Esophagus muscularis mucosa (tissue), 4 donors: ENCODE measurements at regions not wholly inside any gene's neighbourhood (a gene's known extent, or its start where the extent isn't known, plus 50 kb on each side); places are given as distances from the start of the nearest gene placed in this dataset.

Experiments
- DNase-seq: peaks from one replicate; pipeline ENCODE4 v3.0.0-alpha.2; 2017; ENCODE audit errors: extremely low spot score
- H3K27ac ChIP-seq, 4 donors: fragments of 200-600 bp; sonication (generic); replicated peaks in 1 of 4; 1 replicate in 3 of 4; 2 replicates in 1 of 4; pipeline ENCODE4 v1.5.1; 2016 to 2019; ENCODE audit warnings: mild to moderate bottlenecking in 1 of 4
- H3K27me3 ChIP-seq, 4 donors: fragments of 200-600 bp; sonication (generic); one replicate each; pipeline versions ENCODE4 v1.5.1 to v1.6.0; 2016 to 2019
- H3K36me3 ChIP-seq, 4 donors: fragments of 200-600 bp; sonication (generic); one replicate each; pipeline ENCODE4 v1.5.1; 2016 to 2019
- H3K4me1 ChIP-seq, 4 donors: fragments of 200-600 bp; sonication (generic); one replicate each; pipeline ENCODE4 v1.5.1; 2016 to 2019
- H3K4me3 ChIP-seq, 4 donors: fragments of 200-600 bp; sonication (generic); 1 replicate in 2 of 4; 2 replicates in 2 of 4; pipeline ENCODE4 v1.5.1; 2016 to 2019; ENCODE audit warnings: mild to moderate bottlenecking in 4 of 4, moderate library complexity in 1 of 4
- H3K9me3 ChIP-seq, 4 donors: fragments of 200-600 bp; sonication (generic); 1 replicate in 3 of 4; 2 replicates in 1 of 4; pipeline ENCODE4 v1.5.1; 2016 to 2019
- CTCF ChIP-seq, 3 experiments: fragments of 200-600 bp in 2 of 3; fragments of 450-650 bp in 1 of 3; sonication (generic) in 2 of 3; IDR thresholded peaks; one replicate each; pipeline ENCODE4 v1.5.1; 2017 to 2019; ENCODE audit warnings: antibody characterized with exemption in 3 of 3, mild to moderate bottlenecking in 2 of 3, moderate library complexity in 1 of 3
- EP300 ChIP-seq: sonication (generic); formaldehyde crosslinking; IDR thresholded peaks from one replicate; pipeline ENCODE4 v1.6.1; 2017; ENCODE audit warnings: antibody characterized with exemption
- POLR2A ChIP-seq: fragments of 450-650 bp; IDR thresholded peaks from one replicate; pipeline ENCODE4 v1.6.1; 2017; ENCODE audit warnings: antibody characterized with exemption, moderate library complexity, mild to moderate bottlenecking, low read depth
- POLR2AphosphoS5 ChIP-seq, 2 donors: sonication (generic); formaldehyde crosslinking; IDR thresholded peaks; one replicate each; pipeline ENCODE4 v1.6.1; 2017; ENCODE audit warnings: antibody characterized with exemption in 2 of 2
- WGBS: methylation state at CpG from one replicate; pipeline ENCODE4 v1.1.5; 2018; 5-methylcytosine and 5-hydroxymethylcytosine counted together
- intact Hi-C: fragments of 100-400 bp; cut with DNase I; formaldehyde crosslinking; loops from one replicate; pipeline ENCODE4 v1.15.1; 2023

- TF ChIP-seq CTCF (IDR thresholded peaks at IDR 0.05) (no peak), EP300 (no peak), POLR2AphosphoS5 (IDR thresholded peaks at IDR 0.05) (no peak)
- intact Hi-C loops: no loop called here
- Histone ChIP-seq H3K4me1 (no peaks in the 10 kb centered on the region), H3K4me3 (no peak overlapping the region), H3K36me3 (no peaks in the 10 kb centered on the region), H3K27me3 (no peaks in the 10 kb centered on the region), H3K27ac (no peak overlapping the region), H3K9me3 (no peaks in the 10 kb centered on the region)
- DNase-seq: no peak
- WGBS: 76% methylated on average over 2 of the region's 2 CpGs
These were observed 101.0 kb upstream of the FLRT2 start for GRCh38 chr14:85428926-85429325.

- Histone ChIP-seq H3K9me3 (no peaks in the 10 kb centered on the region), H3K27ac (no peak overlapping the region), H3K4me3 (no peak overlapping the region), H3K4me1 (peaks cover 0 to 10% (median 8%) of the 10 kb centered on the region in 4 donors), H3K36me3 (no peaks in the 10 kb centered on the region), H3K27me3 (no peaks in the 10 kb centered on the region)
- 89% methylated on average over 1 of the region's 1 CpG for WGBS
- no peak for DNase-seq
- TF ChIP-seq POLR2A (no peak), CTCF (IDR thresholded peaks at IDR 0.05) (no peak), EP300 (no peak), POLR2AphosphoS5 (IDR thresholded peaks at IDR 0.05) (no peak)
- intact Hi-C loops: no loop called here
These were observed 92.8 kb upstream of the FLRT2 start for GRCh38 chr14:85437148-85437547.

GRCh38 chr14:85438001-85438400, 91.9 kb upstream of the FLRT2 start:
- TF ChIP-seq POLR2A: no peak
- no peak for TF ChIP-seq CTCF (IDR thresholded peaks at IDR 0.05)
- no peak for TF ChIP-seq EP300
- no peak for TF ChIP-seq POLR2AphosphoS5 (IDR thresholded peaks at IDR 0.05)
- Histone ChIP-seq H3K27me3 (no peaks in the 10 kb centered on the region), H3K36me3 (no peaks in the 10 kb centered on the region), H3K4me3 (no peak overlapping the region), H3K4me1 (peaks cover 0 to 10% (median 8%) of the 10 kb centered on the region in 4 donors), H3K27ac (no peak overlapping the region), H3K9me3 (no peaks in the 10 kb centered on the region)
- 94% methylated on average over 13 of the region's 13 CpGs for WGBS
- DNase-seq: no peak
- intact Hi-C loops: no loop called here

- peaks cover 0 to 10% (median 8%) of the 10 kb centered on the region in 4 donors for H3K4me1 ChIP-seq
- no peak overlapping the region for H3K27ac ChIP-seq
- H3K9me3 ChIP-seq: no peaks in the 10 kb centered on the region
- no peak overlapping the region for H3K4me3 ChIP-seq
- intact Hi-C loops: no loop called here
- H3K27me3 ChIP-seq: no peaks in the 10 kb centered on the region
- H3K36me3 ChIP-seq: no peaks in the 10 kb centered on the region
- WGBS: 89% methylated on average over 4 of the region's 4 CpGs
- DNase-seq: no peak
- no peak for TF ChIP-seq CTCF (IDR thresholded peaks at IDR 0.05)
- TF ChIP-seq POLR2A: no peak
- TF ChIP-seq EP300: no peak
- no peak for TF ChIP-seq POLR2AphosphoS5 (IDR thresholded peaks at IDR 0.05)
These were observed 91.4 kb upstream of the FLRT2 start for GRCh38 chr14:85438481-85438942.

GRCh38 chr14:85439696-85440328, 90.1 kb upstream of the FLRT2 start:
- Histone ChIP-seq H3K9me3 (no peaks in the 10 kb centered on the region), H3K36me3 (no peaks in the 10 kb centered on the region), H3K4me3 (no peak overlapping the region), H3K27me3 (no peaks in the 10 kb centered on the region), H3K27ac (no peak overlapping the region), H3K4me1 (peaks cover 0 to 10% (median 8%) of the 10 kb centered on the region in 4 donors)
- intact Hi-C loops: no loop called here
- WGBS: 45% methylated on average over 4 of the region's 4 CpGs
- TF ChIP-seq CTCF (IDR thresholded peaks at IDR 0.05) (no peak), POLR2A (no peak), EP300 (no peak), POLR2AphosphoS5 (IDR thresholded peaks at IDR 0.05) (no peak)
- DNase-seq: no peak
